ENCODE measurements at regions not wholly inside any gene's neighbourhood (a gene's known extent, or its start where the extent isn't known, plus 50 kb on each side); places are given as distances from the start of the nearest gene placed in this dataset.

DNA sequence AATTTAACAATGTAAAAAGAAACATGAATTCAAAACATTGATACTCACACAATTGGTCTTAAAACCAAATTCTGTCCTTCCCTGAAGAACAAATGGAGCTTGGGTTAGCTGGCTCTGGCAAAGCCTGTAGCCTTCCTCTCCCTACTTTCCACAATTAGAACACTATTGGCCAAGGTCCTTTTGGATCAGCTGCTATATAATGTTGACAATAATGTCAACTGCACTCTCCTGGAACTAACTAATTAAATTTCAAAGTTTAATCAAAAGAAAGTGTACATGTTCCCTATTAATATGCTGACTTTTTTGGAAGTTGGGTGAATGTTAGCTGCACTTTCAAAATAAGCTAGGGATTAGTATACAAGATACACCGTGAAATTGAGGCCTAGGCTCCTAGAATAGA, 440.1 kb upstream of the NFE2L3 start:
- peak overlapping the region; percentile 63 to 85 (median 69) for H3K27ac ChIP-seq
- no peaks in the 10 kb centered on the region for H3K36me3 ChIP-seq
- peak; percentile 75 for ATAC-seq
- no peak for DNase-seq
- no peak overlapping the region for H3K4me3 ChIP-seq
- H3K27me3 ChIP-seq: no peaks in the 10 kb centered on the region
- H3K9me3 ChIP-seq: no peaks in the 10 kb centered on the region
- no peak for TF ChIP-seq CTCF (IDR thresholded peaks at IDR 0.05 in 4 of 5, conservative IDR thresholded peaks at IDR 0.05 in 1 of 5)
- TF ChIP-seq POLR2A (IDR thresholded peaks at IDR 0.05): no peak
- intact Hi-C loops (cut with DNase I; ENCODE audit: low total_unique reads) (loop anchor here (5.0 kb wide), 1 partner anchor 40 kb away; no protein-coding TSS in a partner anchor), in situ Hi-C loops (cut with MboI; ENCODE audit: low sequenced_read_pairs in 4 of 4) (loop anchor here in 1 of 4 donors (25.0 kb wide), 1 partner anchor 125 kb away; no protein-coding TSS in a partner anchor)
- H3K4me1 ChIP-seq: peaks cover 41 to 56% of the 10 kb centered on the region in 2 donors

- Histone ChIP-seq H3K36me3 (no peaks in the 10 kb centered on the region), H3K27ac (peak overlapping the region; percentile 63 to 85 (median 69)), H3K27me3 (no peaks in the 10 kb centered on the region), H3K4me1 (peaks cover 41 to 56% of the 10 kb centered on the region in 2 donors), H3K4me3 (no peak overlapping the region), H3K9me3 (no peaks in the 10 kb centered on the region)
- intact Hi-C loops (cut with DNase I; ENCODE audit: low total_unique reads): loop anchor here (5.0 kb wide), 1 partner anchor 40 kb away; no protein-coding TSS in a partner anchor
- DNase-seq: no peak
- no peak for ATAC-seq
- TF ChIP-seq POLR2A (IDR thresholded peaks at IDR 0.05): no peak
- no peak for TF ChIP-seq CTCF (IDR thresholded peaks at IDR 0.05 in 4 of 5, conservative IDR thresholded peaks at IDR 0.05 in 1 of 5)
- in situ Hi-C loops (cut with MboI; ENCODE audit: low sequenced_read_pairs in 4 of 4): loop anchor here in 1 of 4 donors (25.0 kb wide), 1 partner anchor 125 kb away; no protein-coding TSS in a partner anchor
Observed at GRCh38 chr7:25712500-25712899, 439.5 kb upstream of the NFE2L3 start.

DNA sequence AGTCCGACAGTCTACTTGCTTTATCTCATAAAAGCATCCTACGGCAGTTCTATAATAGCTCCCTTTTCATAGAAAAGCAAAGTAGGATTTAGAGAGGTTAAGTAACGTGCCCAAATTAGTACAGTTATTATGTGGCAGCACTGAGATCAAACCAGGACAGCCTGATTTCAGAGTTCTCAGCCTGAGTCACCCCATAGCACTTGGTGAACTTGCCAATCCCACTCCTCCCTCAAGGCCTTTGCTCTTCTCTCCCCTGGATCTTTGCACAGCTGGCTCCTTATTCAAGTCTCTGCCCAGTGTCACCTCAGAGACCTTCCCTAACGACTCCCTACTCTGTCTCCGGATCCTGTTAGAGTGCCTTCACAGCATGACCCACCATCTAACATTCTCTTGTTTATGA, 438.0 kb upstream of the NFE2L3 start:
- H3K36me3 ChIP-seq: no peaks in the 10 kb centered on the region
- peak; percentile 58 to 77 for ATAC-seq
- H3K27ac ChIP-seq: peak overlapping the region in 3 of 4 donors; percentile 67 to 85 (median 71)
- no peak for TF ChIP-seq POLR2A (IDR thresholded peaks at IDR 0.05)
- no peak for TF ChIP-seq CTCF (IDR thresholded peaks at IDR 0.05 in 4 of 5, conservative IDR thresholded peaks at IDR 0.05 in 1 of 5)
- in situ Hi-C loops (cut with MboI; ENCODE audit: low sequenced_read_pairs in 4 of 4) (loop anchor here in 1 of 4 donors (25.0 kb wide), 1 partner anchor 123 kb away; no protein-coding TSS in a partner anchor), intact Hi-C loops (cut with DNase I; ENCODE audit: low total_unique reads) (loop anchor here (5.0 kb wide), 1 partner anchor 42 kb away; no protein-coding TSS in a partner anchor)
- peaks cover 41 to 56% of the 10 kb centered on the region in 2 donors for H3K4me1 ChIP-seq
- no peaks in the 10 kb centered on the region for H3K9me3 ChIP-seq
- H3K27me3 ChIP-seq: no peaks in the 10 kb centered on the region
- H3K4me3 ChIP-seq: no peak overlapping the region
- DNase-seq: no peak

DNA sequence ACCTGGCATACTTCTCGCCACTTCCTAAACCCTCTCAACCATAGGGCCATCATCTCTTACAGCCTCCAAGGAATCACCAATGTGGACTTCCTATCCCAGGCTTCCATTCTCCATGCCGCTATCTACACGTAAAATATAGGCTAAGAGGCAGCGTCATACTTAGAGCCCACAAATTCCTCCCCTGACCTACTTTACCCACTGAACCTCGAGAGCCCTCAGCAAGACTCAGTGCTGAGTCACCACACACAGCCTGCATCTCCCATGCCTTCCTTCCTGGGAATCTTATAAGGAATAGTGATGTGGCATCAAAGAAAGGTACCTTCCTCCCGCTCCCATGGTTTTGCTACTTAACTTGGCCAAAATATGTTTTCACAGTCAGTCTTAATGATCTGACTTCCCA, 435.6 kb upstream of the NFE2L3 start:
- Histone ChIP-seq H3K27me3 (no peaks in the 10 kb centered on the region), H3K4me1 (peaks cover 35 to 48% of the 10 kb centered on the region in 2 donors), H3K27ac (no peak overlapping the region), H3K9me3 (no peaks in the 10 kb centered on the region), H3K4me3 (no peak overlapping the region), H3K36me3 (no peaks in the 10 kb centered on the region)
- TF ChIP-seq CTCF (IDR thresholded peaks at IDR 0.05 in 4 of 5, conservative IDR thresholded peaks at IDR 0.05 in 1 of 5): no peak
- no peak for TF ChIP-seq POLR2A (IDR thresholded peaks at IDR 0.05)
- DNase-seq (no peak), ATAC-seq (peak in 1 of 2 donors; percentile 29)
- in situ Hi-C loops (cut with MboI; ENCODE audit: low sequenced_read_pairs in 4 of 4): loop anchor here in 1 of 4 donors (25.0 kb wide), 1 partner anchor 121 kb away; no protein-coding TSS in a partner anchor
- intact Hi-C loops (cut with DNase I; ENCODE audit: low total_unique reads): no loop called here

Measured in gastrocnemius medialis (tissue), 4 donors.